GM23248 (cell line): ENCODE measurements at regions not wholly inside any gene's neighbourhood (a gene's known extent, or its start where the extent isn't known, plus 50 kb on each side); places are given as distances from the start of the nearest gene placed in this dataset.

Experiments
- EZH2 ChIP-seq: fragments of 200-600 bp; sonication (generic); IDR thresholded peaks from 2 replicates; pipeline ENCODE4 v1.6.1; 2018; ENCODE audit warnings: antibody characterized with exemption, mild to moderate bottlenecking; ENCODE audit not compliant: insufficient read depth, poor library complexity, severe bottlenecking
- EZH2phosphoT487 ChIP-seq: fragments of 200-600 bp; sonication (generic); IDR thresholded peaks from 2 replicates; pipeline ENCODE4 v1.6.1; 2018; ENCODE audit warnings: antibody characterized with exemption, moderate library complexity, mild to moderate bottlenecking, low read depth; ENCODE audit not compliant: insufficient read depth

DNA sequence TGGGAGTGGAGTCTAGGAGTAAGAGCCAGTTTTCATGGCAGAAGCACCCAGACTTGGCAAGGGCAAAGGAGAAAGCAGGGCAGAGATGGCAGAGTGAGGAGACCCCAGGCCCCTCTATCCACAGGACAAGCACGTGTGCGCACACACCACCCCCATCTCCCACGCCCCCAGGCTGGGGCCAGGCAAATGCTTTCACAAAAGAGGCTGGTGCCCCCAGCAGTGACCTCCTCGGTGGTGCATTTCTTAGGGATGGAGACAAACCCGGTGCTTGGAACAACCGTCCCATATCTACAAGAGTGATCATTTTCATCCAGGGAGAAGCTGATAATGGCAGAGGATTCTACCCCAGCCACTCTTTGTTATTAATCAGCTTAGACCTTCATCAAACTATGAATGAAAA lies 62.0 kb downstream of the KCNF1 start:
- no peak for TF ChIP-seq EZH2phosphoT487
- no peak for TF ChIP-seq EZH2
